HCEC 1CT (cell line): ENCODE measurements at regions not wholly inside any gene's neighbourhood (a gene's known extent, or its start where the extent isn't known, plus 50 kb on each side); places are given as distances from the start of the nearest gene placed in this dataset.
A peak's percentile ranks its signal among the peaks of the same experiment; 100 is the strongest.
"Not testable (repeated sequence)": the region's sequence is repeated elsewhere in the genome, so short reads cannot be mapped to it uniquely, and the experiment has no call there.

Source experiments
- DNase-seq: peaks from one replicate; pipeline ENCODE4 v3.0.0-alpha.2; 2017

GRCh38 chr2:17058772-17059402, 393.3 kb upstream of the CYRIA start:
- DNase-seq: no peak

DNA sequence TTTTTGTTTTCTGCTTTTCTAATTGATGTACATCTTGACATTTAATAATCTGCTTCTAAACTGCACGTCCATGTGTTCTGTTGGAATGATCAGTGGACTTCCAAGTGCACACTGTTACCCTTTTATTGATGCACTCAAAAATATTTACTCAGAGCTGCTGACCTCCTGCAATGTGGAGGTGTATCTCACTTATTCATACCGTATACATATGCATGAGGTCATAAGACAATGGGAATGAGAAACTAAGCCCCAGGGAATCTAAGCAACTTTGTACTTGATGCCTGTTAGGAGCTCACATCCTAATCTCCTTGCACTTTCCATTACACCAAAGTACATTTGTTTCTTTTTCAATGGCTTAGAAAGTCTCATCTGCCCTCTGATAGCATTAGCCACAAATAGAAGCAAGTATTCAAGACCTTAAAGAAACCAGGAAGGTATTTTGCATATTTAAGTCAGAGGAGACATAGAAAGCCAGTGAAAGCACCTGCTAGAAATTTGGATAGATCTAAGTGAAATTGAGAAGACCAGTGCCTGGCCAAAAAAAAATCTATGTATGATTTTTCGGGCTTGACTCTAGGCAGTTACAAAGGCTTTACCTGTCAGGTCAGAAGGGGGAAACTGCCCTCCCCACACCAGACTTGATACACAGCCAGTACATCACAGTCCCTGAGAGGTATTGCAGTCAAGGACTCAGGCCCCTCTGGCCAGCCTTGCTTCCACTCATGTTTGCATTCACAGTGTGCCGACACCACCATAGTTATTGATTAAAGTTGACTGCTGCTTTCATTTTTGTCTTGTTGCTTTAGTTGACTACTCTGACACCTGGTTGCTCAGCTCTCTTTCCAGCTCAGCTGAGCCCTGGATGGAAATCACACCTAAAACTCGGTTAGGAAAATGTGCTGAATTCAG, 391.7 kb upstream of the CYRIA start:
- DNase-seq: no peak

DNA sequence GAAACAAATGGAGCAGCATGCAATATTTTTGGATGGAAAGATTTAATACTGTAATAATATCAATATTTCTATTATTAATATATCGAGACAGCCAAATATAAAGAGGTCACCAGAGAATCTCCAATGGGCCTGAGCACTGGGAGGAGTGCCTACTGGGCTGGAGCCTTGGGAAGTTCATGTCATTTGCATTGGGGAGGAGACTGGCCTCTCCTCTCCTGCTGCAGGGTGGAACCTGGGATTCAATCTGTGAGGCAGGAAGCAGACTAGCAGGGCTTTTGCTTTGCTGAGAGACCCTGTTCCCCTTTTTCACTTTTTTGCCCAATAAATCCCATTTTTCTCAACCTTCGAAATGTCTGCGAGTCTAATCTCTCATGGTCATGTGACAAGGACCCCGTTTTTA, 390.6 kb upstream of the CYRIA start:
- DNase-seq: no peak

- DNase-seq: no peak
These were observed 386.4 kb upstream of the CYRIA start for GRCh38 chr2:17052001-17052400.

DNA sequence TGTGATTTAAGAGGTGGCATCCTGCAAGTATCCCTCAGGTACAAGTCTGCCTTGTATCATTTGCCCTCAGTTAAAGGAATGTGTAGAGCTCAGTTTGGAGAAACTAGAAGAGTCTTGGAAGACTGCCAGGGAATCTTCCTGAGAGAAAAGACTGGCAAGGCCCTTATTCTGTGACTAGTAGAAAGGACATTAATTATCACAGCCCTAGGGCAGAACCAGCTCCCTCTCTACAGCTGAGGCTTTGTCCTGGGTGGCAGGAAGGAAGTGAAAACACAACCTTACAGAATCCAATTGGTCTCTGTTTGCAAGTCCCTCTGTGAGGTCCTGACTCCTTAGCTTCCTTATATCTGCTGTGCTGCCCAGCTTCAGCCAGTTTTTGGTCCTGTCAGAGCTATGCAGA, 385.9 kb upstream of the CYRIA start:
- no peak for DNase-seq

DNA sequence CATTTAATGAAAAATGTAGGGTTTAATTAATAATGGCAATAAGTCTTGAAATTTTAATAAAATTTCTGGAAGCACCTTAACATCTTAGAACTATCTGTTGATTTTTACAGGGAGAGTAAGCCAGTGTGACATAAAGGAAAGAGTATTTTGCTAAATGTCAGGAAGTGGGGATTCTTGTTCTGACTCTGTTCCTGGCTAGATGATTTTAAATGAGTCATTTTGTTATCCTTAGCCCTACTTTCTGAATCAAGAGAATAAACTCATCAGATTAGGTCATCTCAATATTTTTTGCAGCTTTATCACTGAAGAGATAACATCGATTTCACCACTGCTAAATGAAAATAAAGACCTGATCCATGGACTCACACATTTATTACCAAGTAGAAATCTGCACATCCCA, 377.5 kb upstream of the CYRIA start:
- peak; percentile 51 for DNase-seq

DNA sequence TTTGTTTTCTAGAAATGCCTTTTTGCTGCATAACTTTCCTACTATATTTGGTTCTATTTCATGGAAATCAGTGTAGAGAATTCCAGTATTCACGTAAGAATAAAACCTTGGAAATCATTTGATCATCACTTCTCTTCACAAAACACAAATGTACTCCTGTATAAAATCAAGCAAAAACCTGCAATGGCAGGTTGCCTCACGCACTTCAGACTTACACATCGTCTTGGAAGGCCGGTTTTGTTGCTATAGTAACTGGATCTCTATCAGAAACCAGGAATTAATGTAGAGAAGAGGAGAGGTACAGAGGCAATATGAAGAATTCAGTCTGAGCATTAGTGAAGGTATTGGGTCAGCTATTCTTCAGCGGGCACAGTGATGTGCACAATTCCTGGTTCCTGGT, 370.7 kb upstream of the CYRIA start:
- DNase-seq: no peak

GRCh38 chr2:17035010-17035409, 369.4 kb upstream of the CYRIA start:
- no peak for DNase-seq

GRCh38 chr2:17030047-17030446, 364.4 kb upstream of the CYRIA start:
- DNase-seq: no peak

DNA sequence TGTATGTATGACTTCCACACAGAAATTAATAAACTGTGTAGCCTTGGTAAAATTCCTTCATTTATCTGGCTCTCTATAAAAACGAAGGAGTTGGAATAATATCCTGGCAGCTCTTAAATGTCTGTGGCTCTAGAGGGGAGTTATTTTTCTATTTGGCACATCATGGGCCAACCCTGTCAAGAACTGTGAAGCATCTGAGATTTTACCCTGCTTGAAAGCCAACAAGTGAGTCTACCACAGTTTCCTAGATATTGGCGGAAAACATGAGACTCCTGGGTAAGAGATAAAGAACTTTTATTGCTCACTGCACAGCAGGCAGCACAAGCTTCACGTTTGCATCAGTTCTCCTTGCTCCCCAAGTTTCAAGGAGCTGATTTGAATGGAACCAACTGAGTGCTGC, 346.7 kb upstream of the CYRIA start:
- DNase-seq: no peak

DNA sequence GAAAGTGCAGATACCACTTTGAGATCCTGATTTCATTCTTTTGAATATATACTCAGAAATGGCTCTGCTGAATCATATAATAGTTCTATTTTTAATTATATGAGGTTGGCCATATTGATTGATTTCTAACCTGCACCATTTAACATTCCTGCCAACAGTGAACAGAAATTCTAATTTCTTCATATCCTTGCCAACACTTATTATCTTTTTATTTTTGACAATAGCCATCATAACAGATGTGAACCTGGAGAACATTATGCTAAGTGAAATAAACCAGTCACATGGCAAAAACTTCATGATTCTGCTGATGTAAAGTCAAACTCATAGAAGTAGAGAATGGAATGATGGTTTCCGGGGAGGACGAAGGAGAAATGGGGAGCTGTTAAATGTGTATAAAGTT, 344.5 kb upstream of the CYRIA start:
- DNase-seq: no peak

- DNase-seq: no peak
These were observed 334.5 kb upstream of the CYRIA start for GRCh38 chr2:17000184-17000482.

DNA sequence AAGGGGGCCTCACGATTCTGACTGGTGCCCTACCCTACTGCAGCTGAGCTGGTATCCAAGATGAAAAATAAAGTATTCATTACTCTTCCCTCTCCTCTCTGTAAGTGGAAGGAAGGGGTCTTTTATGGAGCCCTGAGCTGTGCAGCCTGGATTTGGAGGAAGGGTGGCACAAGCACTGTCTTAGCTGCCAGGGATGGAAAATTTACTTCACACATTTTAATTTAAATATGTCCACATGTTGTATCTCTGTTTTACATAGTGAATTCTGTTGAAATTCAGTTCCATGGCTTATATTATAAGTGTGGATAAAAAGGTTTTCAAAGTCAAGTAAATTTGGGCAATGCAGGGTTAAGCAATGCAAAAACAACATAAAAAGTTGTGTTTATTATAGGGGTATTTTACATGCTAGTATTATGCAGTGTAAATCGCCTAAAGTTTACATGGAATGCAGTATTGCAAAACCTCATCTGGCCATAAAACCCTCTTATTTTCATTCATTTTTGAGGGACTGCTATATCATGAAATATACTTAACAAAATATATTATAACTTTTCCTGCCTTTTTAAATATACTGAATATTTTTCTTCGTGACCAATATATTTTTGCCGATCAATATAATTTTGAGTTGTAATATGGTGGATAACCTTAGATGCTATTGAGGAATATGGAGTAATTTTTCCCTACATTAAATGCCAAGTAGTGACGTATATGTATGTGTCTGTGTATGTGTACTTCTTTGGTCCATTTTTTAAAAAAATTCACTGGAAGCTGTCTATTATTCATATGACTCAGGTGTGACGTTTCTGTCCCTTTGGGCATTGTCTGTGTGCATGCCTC, 333.9 kb upstream of the CYRIA start:
- no peak for DNase-seq

DNA sequence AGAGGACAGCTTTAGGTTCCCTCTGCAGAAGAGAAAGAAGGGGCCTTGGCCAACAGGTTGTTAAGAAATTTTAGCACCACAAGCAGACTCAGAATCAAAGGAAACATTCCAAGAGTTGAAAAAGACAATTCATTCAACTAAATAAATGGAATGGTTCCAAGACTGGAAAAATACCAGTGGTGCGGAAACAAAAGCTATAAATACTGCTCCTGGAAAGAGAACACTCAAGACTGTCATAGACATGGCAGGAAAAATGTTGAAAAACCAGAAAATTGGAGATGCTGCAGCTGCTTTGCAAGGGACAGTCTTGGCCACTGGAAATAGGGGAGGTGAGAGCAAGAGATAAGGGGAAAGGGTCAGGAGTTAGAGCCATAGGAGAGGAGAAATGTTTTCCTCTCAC, 312.7 kb upstream of the CYRIA start:
- no peak for DNase-seq

- DNase-seq: no peak
These were observed 309.1 kb upstream of the CYRIA start for GRCh38 chr2:16974688-16975087.

- no peak for DNase-seq
These were observed 308.1 kb upstream of the CYRIA start for GRCh38 chr2:16973586-16974286.

- no peak for DNase-seq
These were observed 306.6 kb upstream of the CYRIA start for GRCh38 chr2:16972276-16972675.

GRCh38 chr2:16971722-16972234, 306.1 kb upstream of the CYRIA start:
- no peak for DNase-seq

DNA sequence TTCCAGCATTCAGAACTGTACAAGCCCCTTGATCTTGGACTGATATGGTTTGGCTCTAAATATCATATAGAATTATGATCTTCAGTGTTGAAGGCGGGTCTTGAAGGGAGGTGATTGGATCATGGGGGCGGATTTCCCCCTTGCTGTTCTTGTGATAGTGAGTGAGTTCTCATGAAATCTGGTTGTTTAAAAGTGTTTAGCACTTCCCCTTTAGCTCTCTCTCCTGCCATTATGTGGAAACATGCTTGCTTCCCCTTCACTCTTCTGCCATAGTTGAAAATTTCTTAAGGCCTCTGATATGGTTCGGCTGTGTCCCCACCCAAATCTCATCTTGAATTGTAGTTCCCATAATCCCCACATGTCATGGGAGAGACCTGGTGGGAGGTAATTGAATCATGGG, 305.3 kb upstream of the CYRIA start:
- not testable (repeated sequence) for DNase-seq

- no peak for DNase-seq
These were observed 296.9 kb upstream of the CYRIA start for GRCh38 chr2:16962505-16962904.

GRCh38 chr2:16960579-16960978, 294.9 kb upstream of the CYRIA start:
- no peak for DNase-seq

DNA sequence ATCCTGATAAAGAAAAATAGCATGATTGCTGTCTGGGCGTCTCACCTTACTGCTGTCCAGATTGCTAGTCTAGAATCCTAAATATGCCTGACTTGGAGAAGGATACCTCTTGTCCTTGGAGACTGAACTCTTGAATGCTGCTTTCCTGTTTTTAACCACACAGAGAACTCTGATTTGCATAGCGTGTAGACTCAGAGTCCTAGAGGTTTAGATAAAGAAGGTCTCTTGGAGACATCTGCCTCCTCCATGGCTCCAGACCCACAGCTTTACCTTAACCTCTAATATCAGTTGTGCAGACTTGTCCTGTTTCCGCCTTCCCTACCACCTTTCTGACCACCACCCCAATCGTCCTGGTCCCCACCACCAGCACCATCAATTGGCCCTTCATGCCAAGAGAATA, 292.6 kb upstream of the CYRIA start:
- no peak for DNase-seq

- no peak for DNase-seq
These were observed 287.2 kb upstream of the CYRIA start for GRCh38 chr2:16952805-16953204.
